T-cell (primary cell): ENCODE measurements at regions not wholly inside any gene's neighbourhood (a gene's known extent, or its start where the extent isn't known, plus 50 kb on each side); places are given as distances from the start of the nearest gene placed in this dataset.

Experiments
- ATAC-seq, 4 experiments: fragments of 200-7000 bp in 3 of 4; fragments of 150-1000 bp in 1 of 4; cut with Tn5 transposase; replicated peaks in 1 of 4; 1 replicate in 3 of 4; 2 replicates in 1 of 4; pipeline ENCODE4 v1.10.0; 2021; ENCODE audit warnings: moderate library complexity in 3 of 4, mild to moderate bottlenecking in 2 of 4, moderate number of reproducible peaks in 1 of 4
- CTCF ChIA-PET, 2 donors: fragments of 300-600 bp; sonication (Branson Sonifier 250); formaldehyde crosslinking; loops; one replicate each; lab custom pipeline; 2022; ENCODE audit warnings: antibody characterized with exemption in 2 of 2; lab: Charles Lee
- POLR2A ChIA-PET, 2 donors: fragments of 300-600 bp; sonication (Branson Sonifier 250); formaldehyde crosslinking; loops; one replicate each; lab custom pipeline; 2022; ENCODE audit warnings: antibody characterized with exemption in 2 of 2; lab: Charles Lee
- DNase-seq, 35 experiments: peaks; one replicate each; pipeline versions ENCODE4 v3.0.0 to v3.0.0-alpha.2; 2013 to 2023
- H3K27ac ChIP-seq: one replicate; pipeline ENCODE4 v1.5.1; 2013; ENCODE audit warnings: low read length
- H3K27me3 ChIP-seq, 2 experiments: replicated peaks in 1 of 2; 1 replicate in 1 of 2; 2 replicates in 1 of 2; pipeline versions ENCODE4 v1.6.1 to v1.7.0; 2013; ENCODE audit warnings: low read length in 1 of 2, mixed read lengths in 1 of 2; ENCODE audit not compliant: control insufficient read depth in 2 of 2, insufficient read depth in 2 of 2; ENCODE audit errors: extremely low read depth in 1 of 2
- H3K36me3 ChIP-seq, 2 donors: 1 replicate in 1 of 2; 2 replicates in 1 of 2; pipeline versions ENCODE4 v1.6.1 to v1.7.0; 2013; ENCODE audit warnings: low read length in 1 of 2; ENCODE audit not compliant: control insufficient read depth in 2 of 2, insufficient read depth in 1 of 2; ENCODE audit errors: extremely low read depth in 1 of 2
- H3K4me1 ChIP-seq, 2 experiments: 1 replicate in 1 of 2; 2 replicates in 1 of 2; pipeline versions ENCODE4 v1.6.1 to v1.7.0; 2013; ENCODE audit warnings: low read length in 2 of 2, mixed read lengths in 1 of 2; ENCODE audit not compliant: insufficient read depth in 2 of 2, control insufficient read depth in 1 of 2; ENCODE audit errors: extremely low read depth in 1 of 2
- H3K4me3 ChIP-seq, 2 donors: 1 replicate in 1 of 2; 2 replicates in 1 of 2; pipeline versions ENCODE4 v1.5.1 to v1.7.0; 2013; ENCODE audit warnings: mild to moderate bottlenecking in 2 of 2, low read length in 1 of 2, moderate library complexity in 1 of 2; ENCODE audit not compliant: control insufficient read depth in 1 of 2; ENCODE audit errors: extremely low read depth in 1 of 2
- H3K9me3 ChIP-seq: 2 replicates; pipeline ENCODE4 v1.7.0; 2013
- H3K27ac Mint-ChIP-seq, 2 donors: one replicate each; pipeline ENCODE4 v1.8.0; 2020 to 2021; ENCODE audit warnings: mild to moderate bottlenecking in 2 of 2, mixed read lengths in 2 of 2
- H3K27me3 Mint-ChIP-seq, 2 donors: one replicate each; pipeline ENCODE4 v1.8.0; 2021 to 2022; ENCODE audit warnings: mixed read lengths in 2 of 2
- H3K36me3 Mint-ChIP-seq: one replicate; pipeline ENCODE4 v1.8.0; 2021; ENCODE audit warnings: mixed read lengths
- H3K4me1 Mint-ChIP-seq, 3 donors: one replicate each; pipeline ENCODE4 v1.8.0; 2020 to 2022; ENCODE audit warnings: mixed read lengths in 3 of 3, mild to moderate bottlenecking in 1 of 3
- H3K4me3 Mint-ChIP-seq, 3 donors: one replicate each; pipeline ENCODE4 v1.8.0; 2020 to 2022; ENCODE audit warnings: mild to moderate bottlenecking in 3 of 3, mixed read lengths in 3 of 3, moderate library complexity in 3 of 3
- H3K9me3 Mint-ChIP-seq, 3 donors: one replicate each; pipeline ENCODE4 v1.8.0; 2020 to 2022; ENCODE audit warnings: mixed read lengths in 3 of 3
- WGBS: methylation state at CpG from one replicate; pipeline ENCODE4 v1.1.5; 2013; ENCODE audit warnings: missing lambda C conversion rate; ENCODE audit not compliant: insufficient coverage; 5-methylcytosine and 5-hydroxymethylcytosine counted together

GRCh38 chr3:111412656-111413055, 129.3 kb upstream of the CD96 start:
- no CpG with 5 or more reads among the region's 4 CpGs for WGBS
- no peak overlapping the region for H3K4me3 Mint-ChIP-seq
- H3K4me1 Mint-ChIP-seq = no peaks in the 10 kb centered on the region
- no peaks in the 10 kb centered on the region for H3K9me3 ChIP-seq
- H3K27me3 ChIP-seq = no peaks in the 10 kb centered on the region
- CTCF ChIA-PET = no interaction called here
- POLR2A ChIA-PET = no interaction called here
- H3K9me3 Mint-ChIP-seq = peaks cover 0 to 13% (median 4%) of the 10 kb centered on the region in 3 donors
- no peaks in the 10 kb centered on the region for H3K36me3 Mint-ChIP-seq
- ATAC-seq (no peak), DNase-seq (no peak)
- peaks cover under 1 to 11% of the 10 kb centered on the region in 2 donors for H3K27me3 Mint-ChIP-seq
- no peaks in the 10 kb centered on the region for H3K4me1 ChIP-seq
- H3K4me3 ChIP-seq = no peak overlapping the region
- H3K27ac Mint-ChIP-seq = no peak overlapping the region
- H3K27ac ChIP-seq = no peak overlapping the region
- H3K36me3 ChIP-seq = no peaks in the 10 kb centered on the region

- Histone ChIP-seq H3K36me3 (no peaks in the 10 kb centered on the region), H3K27ac (no peak overlapping the region), H3K4me3 (no peak overlapping the region), H3K27me3 (no peaks in the 10 kb centered on the region), H3K9me3 (no peaks in the 10 kb centered on the region), H3K4me1 (no peaks in the 10 kb centered on the region)
- Mint-ChIP-seq H3K27me3 (peaks cover 6 to 23% of the 10 kb centered on the region in 2 donors), H3K36me3 (no peaks in the 10 kb centered on the region), H3K27ac (no peak overlapping the region), H3K4me1 (peaks cover 0 to 6% (median 0%) of the 10 kb centered on the region in 3 donors), H3K4me3 (no peak overlapping the region), H3K9me3 (peaks cover 0 to under 1% (median 0%) of the 10 kb centered on the region in 3 donors)
- ChIA-PET CTCF (no interaction called here), POLR2A (no interaction called here)
- ATAC-seq = no peak
- no peak for DNase-seq
Observed at GRCh38 chr3:111414531-111414930, 127.5 kb upstream of the CD96 start.

GRCh38 chr3:111415018-111415417, 127.0 kb upstream of the CD96 start:
- Mint-ChIP-seq H3K27me3 (peaks cover 6 to 23% of the 10 kb centered on the region in 2 donors), H3K36me3 (no peaks in the 10 kb centered on the region), H3K9me3 (no peaks in the 10 kb centered on the region), H3K4me3 (no peak overlapping the region), H3K27ac (no peak overlapping the region), H3K4me1 (peaks cover 0 to 6% (median 0%) of the 10 kb centered on the region in 3 donors)
- DNase-seq = no peak
- H3K36me3 ChIP-seq = no peaks in the 10 kb centered on the region
- ChIA-PET POLR2A (no interaction called here), CTCF (no interaction called here)
- no peak overlapping the region for H3K4me3 ChIP-seq
- H3K9me3 ChIP-seq = no peaks in the 10 kb centered on the region
- no peaks in the 10 kb centered on the region for H3K4me1 ChIP-seq
- no peak overlapping the region for H3K27ac ChIP-seq
- ATAC-seq = no peak
- H3K27me3 ChIP-seq = no peaks in the 10 kb centered on the region

- Mint-ChIP-seq H3K36me3 (peaks cover 4% of the 10 kb centered on the region), H3K27ac (no peak overlapping the region), H3K9me3 (no peaks in the 10 kb centered on the region), H3K4me1 (peaks cover 0 to 6% (median 0%) of the 10 kb centered on the region in 3 donors), H3K4me3 (no peak overlapping the region), H3K27me3 (peaks cover 6 to 23% of the 10 kb centered on the region in 2 donors)
- Histone ChIP-seq H3K36me3 (no peaks in the 10 kb centered on the region), H3K4me3 (no peak overlapping the region), H3K27ac (no peak overlapping the region), H3K9me3 (no peaks in the 10 kb centered on the region), H3K4me1 (no peaks in the 10 kb centered on the region), H3K27me3 (no peaks in the 10 kb centered on the region)
- CTCF ChIA-PET = no interaction called here
- DNase-seq = no peak
- POLR2A ChIA-PET = no interaction called here
- ATAC-seq = no peak
- no CpG with 5 or more reads among the region's 1 CpG for WGBS
Observed at GRCh38 chr3:111418391-111418790, 123.6 kb upstream of the CD96 start.

- Mint-ChIP-seq H3K36me3 (no peaks in the 10 kb centered on the region), H3K4me3 (no peak overlapping the region), H3K4me1 (no peaks in the 10 kb centered on the region), H3K9me3 (peaks cover 3 to 18% (median 10%) of the 10 kb centered on the region in 3 donors), H3K27ac (no peak overlapping the region), H3K27me3 (no peaks in the 10 kb centered on the region)
- no peak overlapping the region for H3K27ac ChIP-seq
- H3K9me3 ChIP-seq = no peaks in the 10 kb centered on the region
- DNase-seq (no peak), ATAC-seq (no peak)
- ChIA-PET POLR2A (no interaction called here), CTCF (no interaction called here)
- H3K36me3 ChIP-seq = no peaks in the 10 kb centered on the region
- H3K27me3 ChIP-seq = no peaks in the 10 kb centered on the region
- H3K4me1 ChIP-seq = no peaks in the 10 kb centered on the region
- H3K4me3 ChIP-seq = no peak overlapping the region
Observed at GRCh38 chr3:111428301-111428700, 113.7 kb upstream of the CD96 start.

- Mint-ChIP-seq H3K4me1 (no peaks in the 10 kb centered on the region), H3K36me3 (no peaks in the 10 kb centered on the region), H3K27me3 (no peaks in the 10 kb centered on the region), H3K4me3 (no peak overlapping the region), H3K9me3 (peaks cover 0 to 5% (median 3%) of the 10 kb centered on the region in 3 donors), H3K27ac (no peak overlapping the region)
- no peak overlapping the region for H3K27ac ChIP-seq
- no peak for ATAC-seq
- ChIA-PET CTCF (interaction anchor here in 1 of 2 donors (0.9 kb wide), 1 partner anchor 18 kb away, joined by 3 read pairs; no protein-coding TSS in a partner anchor), POLR2A (no interaction called here)
- H3K4me3 ChIP-seq = no peak overlapping the region
- DNase-seq = no peak
- WGBS = no CpG with 5 or more reads among the region's 3 CpGs
- H3K36me3 ChIP-seq = no peaks in the 10 kb centered on the region
- no peaks in the 10 kb centered on the region for H3K27me3 ChIP-seq
- no peaks in the 10 kb centered on the region for H3K9me3 ChIP-seq
- no peaks in the 10 kb centered on the region for H3K4me1 ChIP-seq
Observed at GRCh38 chr3:111434941-111435622, 106.9 kb upstream of the CD96 start.

- Histone ChIP-seq H3K9me3 (no peaks in the 10 kb centered on the region), H3K27me3 (no peaks in the 10 kb centered on the region), H3K27ac (no peak overlapping the region), H3K4me1 (no peaks in the 10 kb centered on the region), H3K4me3 (no peak overlapping the region), H3K36me3 (no peaks in the 10 kb centered on the region)
- no peaks in the 10 kb centered on the region for H3K36me3 Mint-ChIP-seq
- no peaks in the 10 kb centered on the region for H3K9me3 Mint-ChIP-seq
- POLR2A ChIA-PET = no interaction called here
- ATAC-seq (no peak), DNase-seq (no peak)
- H3K27me3 Mint-ChIP-seq = no peaks in the 10 kb centered on the region
- H3K27ac Mint-ChIP-seq = no peak overlapping the region
- no peaks in the 10 kb centered on the region for H3K4me1 Mint-ChIP-seq
- CTCF ChIA-PET = no interaction called here
- no peak overlapping the region for H3K4me3 Mint-ChIP-seq
- no CpG with 5 or more reads among the region's 3 CpGs for WGBS
Observed at GRCh38 chr3:111438283-111438682, 103.7 kb upstream of the CD96 start.
